ENCODE measurements at regions not wholly inside any gene's neighbourhood (a gene's known extent, or its start where the extent isn't known, plus 50 kb on each side); places are given as distances from the start of the nearest gene placed in this dataset.
"Not testable (repeated sequence)": the region's sequence is repeated elsewhere in the genome, so short reads cannot be mapped to it uniquely, and the experiment has no call there.

GRCh38 chr4:81337211-81337610 lies 122.2 kb upstream of the PRKG2 start:
- no peak for TF ChIP-seq POLR2AphosphoS5 (IDR thresholded peaks at IDR 0.05; ENCODE audit: borderline replicate concordance, low read depth, low read length)
- TF ChIP-seq EZH2 (IDR thresholded peaks at IDR 0.05): no peak
- TF ChIP-seq FOXP2 (optimal IDR thresholded peaks at IDR 0.05; ENCODE audit: control extremely low read depth, extremely low read length, insufficient read depth): no peak
- no peaks in the 10 kb centered on the region for H3K36me3 ChIP-seq (ENCODE audit: insufficient read depth, low read length)
- no peak for DNase-seq (ENCODE audit: low read depth, low spot score)
- H3K27ac ChIP-seq: no peak overlapping the region
- no peaks in the 10 kb centered on the region for H3K9me3 ChIP-seq (ENCODE audit: low read depth, low read length)
- no peak overlapping the region for H3K9ac ChIP-seq (ENCODE audit: insufficient read length)
- H3K4me3 ChIP-seq: no peak overlapping the region

DNA sequence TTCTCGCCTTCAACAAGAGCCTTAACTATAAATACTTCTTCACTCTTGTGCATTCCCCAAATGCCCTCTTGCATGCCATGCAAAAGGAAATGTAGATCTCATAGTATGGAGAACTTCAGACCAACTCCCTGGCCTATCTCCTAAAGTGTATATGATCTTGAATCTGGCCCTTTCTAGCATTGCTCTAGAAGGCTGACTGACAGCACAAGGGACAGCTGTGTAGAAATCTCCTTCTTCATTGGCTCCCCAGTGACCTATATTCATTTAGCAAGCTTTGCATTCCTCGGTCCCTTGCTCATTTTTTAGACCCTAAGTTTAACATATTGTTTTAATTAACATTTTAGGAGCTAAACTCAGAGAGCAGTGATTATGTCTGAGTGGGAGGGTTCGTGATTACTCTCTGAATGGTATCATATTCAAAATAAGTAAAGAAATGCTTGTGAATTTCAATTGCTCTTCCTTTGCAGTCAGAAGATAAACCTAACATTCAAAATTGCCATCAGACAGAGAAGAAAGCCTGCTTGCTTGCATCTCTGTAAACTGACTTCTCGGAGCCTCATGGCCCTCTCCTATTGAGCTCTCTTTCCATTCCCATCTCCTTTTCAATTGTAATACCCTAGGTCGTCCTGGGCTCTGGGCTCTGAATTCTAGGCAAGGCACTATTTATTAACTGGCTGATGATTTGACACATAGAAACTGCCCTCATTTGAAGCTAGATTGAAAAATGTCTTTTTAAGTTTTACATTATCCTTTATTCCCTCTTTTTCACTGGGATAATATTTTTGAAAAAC lies 120.3 kb upstream of the PRKG2 start:
- no peaks in the 10 kb centered on the region for H3K9me3 ChIP-seq (ENCODE audit: low read depth, low read length)
- no peak for TF ChIP-seq POLR2AphosphoS5 (IDR thresholded peaks at IDR 0.05; ENCODE audit: borderline replicate concordance, low read depth, low read length)
- no peak for TF ChIP-seq EZH2 (IDR thresholded peaks at IDR 0.05)
- no peak for TF ChIP-seq FOXP2 (optimal IDR thresholded peaks at IDR 0.05; ENCODE audit: control extremely low read depth, extremely low read length, insufficient read depth)
- no peak for DNase-seq (ENCODE audit: low read depth, low spot score)
- H3K4me3 ChIP-seq: peak overlapping the region; percentile 9; the same call in 1 of the 2 replicates
- no peaks in the 10 kb centered on the region for H3K36me3 ChIP-seq (ENCODE audit: insufficient read depth, low read length)
- peak overlapping the region; percentile 28; the same call in 1 of the 2 replicates for H3K27ac ChIP-seq
- peak overlapping the region; percentile 29 for H3K9ac ChIP-seq (ENCODE audit: insufficient read length)

GRCh38 chr4:81330018-81330417 lies 115.0 kb upstream of the PRKG2 start:
- Histone ChIP-seq H3K27ac (no peak overlapping the region), H3K9ac (ENCODE audit: insufficient read length) (no peak overlapping the region), H3K4me3 (no peak overlapping the region), H3K9me3 (ENCODE audit: low read depth, low read length) (no peaks in the 10 kb centered on the region), H3K36me3 (ENCODE audit: insufficient read depth, low read length) (no peaks in the 10 kb centered on the region)
- TF ChIP-seq POLR2AphosphoS5 (IDR thresholded peaks at IDR 0.05; ENCODE audit: borderline replicate concordance, low read depth, low read length) (no peak), EZH2 (IDR thresholded peaks at IDR 0.05) (no peak), FOXP2 (optimal IDR thresholded peaks at IDR 0.05; ENCODE audit: control extremely low read depth, extremely low read length, insufficient read depth) (no peak)
- no peak for DNase-seq (ENCODE audit: low read depth, low spot score)

GRCh38 chr4:81326581-81326980 lies 111.6 kb upstream of the PRKG2 start:
- no peak for TF ChIP-seq EZH2 (IDR thresholded peaks at IDR 0.05)
- TF ChIP-seq FOXP2 (optimal IDR thresholded peaks at IDR 0.05; ENCODE audit: control extremely low read depth, extremely low read length, insufficient read depth): no peak
- no peak for TF ChIP-seq POLR2AphosphoS5 (IDR thresholded peaks at IDR 0.05; ENCODE audit: borderline replicate concordance, low read depth, low read length)
- H3K9me3 ChIP-seq (ENCODE audit: low read depth, low read length): no peaks in the 10 kb centered on the region
- H3K27ac ChIP-seq: no peak overlapping the region
- H3K36me3 ChIP-seq (ENCODE audit: insufficient read depth, low read length): no peaks in the 10 kb centered on the region
- H3K4me3 ChIP-seq: no peak overlapping the region
- no peak for DNase-seq (ENCODE audit: low read depth, low spot score)
- H3K9ac ChIP-seq (ENCODE audit: insufficient read length): no peak overlapping the region

DNA sequence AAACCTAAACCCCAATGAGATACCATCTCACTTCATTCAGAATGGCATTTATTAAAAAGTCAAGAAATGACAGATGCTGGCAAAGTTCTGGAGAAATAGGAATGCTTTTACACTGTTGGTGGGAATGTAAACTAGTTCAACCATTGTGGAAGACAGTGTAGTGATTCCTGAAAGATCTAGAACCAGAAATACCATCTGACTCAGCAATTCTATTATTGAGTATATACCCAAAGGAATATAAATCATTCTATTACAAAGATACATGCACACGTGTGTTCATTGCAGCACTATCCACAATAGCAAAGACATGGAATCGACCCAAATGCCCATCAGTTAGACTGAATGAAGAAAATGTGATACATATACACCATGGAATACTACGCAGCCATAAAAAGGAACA lies 109.6 kb upstream of the PRKG2 start:
- not testable (repeated sequence) for H3K9ac ChIP-seq (ENCODE audit: insufficient read length); DNase-seq (ENCODE audit: low read depth, low spot score); H3K9me3 ChIP-seq (ENCODE audit: low read depth, low read length); H3K36me3 ChIP-seq (ENCODE audit: insufficient read depth, low read length); H3K4me3 ChIP-seq; H3K27ac ChIP-seq

- H3K4me3 ChIP-seq: no peak overlapping the region
Observed at GRCh38 chr4:81319657-81320056, 104.6 kb upstream of the PRKG2 start.

DNA sequence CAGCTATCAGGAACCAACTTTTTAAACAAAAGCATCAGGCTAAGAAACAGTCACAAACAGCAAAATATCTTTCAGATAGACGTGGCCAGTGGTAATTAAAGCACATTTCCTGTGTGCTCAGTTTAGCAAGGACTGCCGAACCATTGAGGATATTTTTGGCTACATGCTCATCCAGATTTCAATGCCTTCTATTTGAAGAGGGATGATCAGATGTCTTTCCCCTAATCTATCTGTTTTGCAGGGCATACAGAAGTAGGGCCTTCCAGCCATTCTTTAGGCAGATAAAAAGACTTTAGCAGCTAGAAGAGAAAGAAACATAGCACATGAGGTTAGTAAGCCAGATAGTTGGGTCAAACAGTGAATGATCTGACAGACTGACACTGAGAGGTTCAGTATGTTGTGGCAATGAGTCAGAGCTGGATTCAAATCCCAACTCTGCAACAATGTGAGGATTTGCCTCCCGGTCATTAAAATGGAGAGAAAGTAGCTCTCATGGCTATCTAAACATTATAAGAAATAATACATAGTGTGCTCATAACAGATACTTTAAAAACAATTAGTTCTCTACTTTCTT lies 100.0 kb upstream of the PRKG2 start:
- no peak overlapping the region for H3K27ac ChIP-seq
- H3K9me3 ChIP-seq (ENCODE audit: low read depth, low read length): no peaks in the 10 kb centered on the region; the same call in 1 of the 2 replicates
- DNase-seq (ENCODE audit: low read depth, low spot score): no peak
- TF ChIP-seq POLR2AphosphoS5 (IDR thresholded peaks at IDR 0.05; ENCODE audit: borderline replicate concordance, low read depth, low read length): no peak
- no peak for TF ChIP-seq EZH2 (IDR thresholded peaks at IDR 0.05)
- TF ChIP-seq FOXP2 (optimal IDR thresholded peaks at IDR 0.05; ENCODE audit: control extremely low read depth, extremely low read length, insufficient read depth): no peak
- no peak overlapping the region for H3K4me3 ChIP-seq
- no peaks in the 10 kb centered on the region for H3K36me3 ChIP-seq (ENCODE audit: insufficient read depth, low read length)
- H3K9ac ChIP-seq (ENCODE audit: insufficient read length): no peak overlapping the region

More at GRCh38 chr4:81319657-81320056, 104.6 kb upstream of the PRKG2 start:
- Histone ChIP-seq H3K9me3 (ENCODE audit: low read depth, low read length) (no peaks in the 10 kb centered on the region), H3K9ac (ENCODE audit: insufficient read length) (no peak overlapping the region), H3K27ac (no peak overlapping the region), H3K36me3 (ENCODE audit: insufficient read depth, low read length) (no peaks in the 10 kb centered on the region)
- DNase-seq (ENCODE audit: low read depth, low spot score): no peak
- no peak for TF ChIP-seq POLR2AphosphoS5 (IDR thresholded peaks at IDR 0.05; ENCODE audit: borderline replicate concordance, low read depth, low read length)
- no peak for TF ChIP-seq EZH2 (IDR thresholded peaks at IDR 0.05)
- no peak for TF ChIP-seq FOXP2 (optimal IDR thresholded peaks at IDR 0.05; ENCODE audit: control extremely low read depth, extremely low read length, insufficient read depth)

DNA sequence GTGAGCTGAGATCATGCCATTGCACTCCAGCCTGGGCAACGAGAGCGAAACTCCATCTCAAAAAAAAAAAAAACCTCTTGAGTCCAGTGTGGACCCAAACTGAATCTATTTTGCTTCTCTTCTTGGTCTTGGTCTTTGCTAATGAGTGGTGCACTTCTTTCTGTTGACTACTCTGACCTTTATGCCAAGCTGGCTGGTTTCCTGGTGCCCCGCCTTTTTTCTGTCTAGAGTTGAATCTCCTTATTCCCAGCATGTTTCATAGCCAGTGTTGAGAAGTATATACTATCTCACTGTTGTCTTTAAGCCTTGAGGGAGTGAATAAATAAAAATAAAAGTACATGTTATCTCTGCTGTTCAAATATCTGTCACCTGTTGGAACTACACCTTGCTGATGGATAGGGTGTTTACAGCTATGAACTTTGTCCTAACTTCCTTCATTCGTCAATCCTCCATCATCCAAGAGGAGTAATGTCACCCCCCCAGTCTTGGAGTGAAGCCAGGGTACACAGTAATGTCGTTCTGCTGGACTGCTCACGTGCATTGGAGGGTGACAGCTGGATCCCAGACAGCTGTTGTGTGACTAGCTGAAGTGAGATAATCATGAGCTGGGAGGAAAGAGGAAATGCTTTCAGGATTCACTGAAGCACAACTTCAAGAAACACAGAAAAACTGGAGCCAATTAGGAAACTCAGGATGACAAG lies 99.3 kb upstream of the PRKG2 start:
- no peak for DNase-seq (ENCODE audit: low read depth, low spot score)
- no peak overlapping the region for H3K27ac ChIP-seq
- H3K4me3 ChIP-seq: no peak overlapping the region
- TF ChIP-seq FOXP2 (optimal IDR thresholded peaks at IDR 0.05; ENCODE audit: control extremely low read depth, extremely low read length, insufficient read depth) (no peak), POLR2AphosphoS5 (IDR thresholded peaks at IDR 0.05; ENCODE audit: borderline replicate concordance, low read depth, low read length) (no peak), EZH2 (IDR thresholded peaks at IDR 0.05) (no peak)
- H3K36me3 ChIP-seq (ENCODE audit: insufficient read depth, low read length): no peaks in the 10 kb centered on the region
- no peak overlapping the region for H3K9ac ChIP-seq (ENCODE audit: insufficient read length)
- no peaks in the 10 kb centered on the region; the same call in 1 of the 2 replicates for H3K9me3 ChIP-seq (ENCODE audit: low read depth, low read length)

All from SK-N-MC (cell line).